ENCODE measurements at regions not wholly inside any gene's neighbourhood (a gene's known extent, or its start where the extent isn't known, plus 50 kb on each side); places are given as distances from the start of the nearest gene placed in this dataset.

- TF ChIP-seq POLR2A (IDR thresholded peaks at IDR 0.05; ENCODE audit: extremely low read depth, insufficient read length) = no peak
- no peak for TF ChIP-seq MAX (IDR thresholded peaks at IDR 0.05; ENCODE audit: low read depth, low read length)
- TF ChIP-seq CTCF (IDR thresholded peaks at IDR 0.05; ENCODE audit: low read depth, low read length) = no peak
Observed at GRCh38 chr15:34693053-34693744, 61.6 kb downstream of the GJD2 start.

All from NB4 (cell line).